ENCODE measurements at regions not wholly inside any gene's neighbourhood (a gene's known extent, or its start where the extent isn't known, plus 50 kb on each side); places are given as distances from the start of the nearest gene placed in this dataset.

DNA sequence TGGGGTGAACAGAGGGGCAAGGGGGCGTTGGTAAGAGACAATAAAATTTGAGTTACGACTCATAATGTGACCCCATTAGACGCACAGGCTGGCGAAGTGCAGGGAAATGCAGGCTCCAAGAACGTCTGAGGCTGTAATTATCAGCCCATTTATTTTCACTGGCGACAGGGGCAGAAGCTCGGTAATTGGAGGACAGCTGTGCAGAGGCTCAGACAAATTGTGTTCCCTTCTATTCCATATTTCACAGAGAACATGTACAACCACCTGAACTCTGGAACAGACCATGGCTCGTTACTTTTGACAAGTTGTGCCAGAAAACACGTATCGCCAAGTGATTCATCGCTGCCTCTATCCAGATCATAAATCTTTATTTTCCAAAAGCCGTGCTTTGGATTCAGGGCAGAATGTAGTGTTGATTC is 137.3 kb upstream of the FRMD4A start:
- DNase-seq (ENCODE audit: low read depth, low spot score): no peak

- DNase-seq (ENCODE audit: low read depth, low spot score): no peak
These were observed 135.5 kb upstream of the FRMD4A start for GRCh38 chr10:14466257-14466656.

GRCh38 chr10:14460447-14460846 is 129.7 kb upstream of the FRMD4A start:
- DNase-seq (ENCODE audit: low read depth, low spot score): no peak

DNA sequence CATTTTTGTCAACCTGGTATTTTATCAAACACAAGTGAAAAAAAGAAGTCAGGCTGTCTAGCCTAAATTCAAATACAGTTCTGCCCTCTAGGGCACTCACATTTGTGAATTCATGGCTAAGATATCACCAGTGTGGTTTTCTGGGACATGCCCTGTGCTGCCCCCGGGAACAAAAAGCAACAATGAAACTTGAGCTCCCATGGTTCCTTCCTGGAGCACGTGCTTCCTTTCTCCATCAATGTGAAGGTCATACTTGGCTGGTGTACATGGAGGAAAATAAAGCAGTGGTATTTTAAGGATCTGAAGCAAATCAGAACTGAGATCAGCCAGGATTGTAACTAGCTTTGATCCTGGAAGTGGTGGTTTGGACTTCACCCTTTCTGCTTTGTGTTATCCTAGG is 128.9 kb upstream of the FRMD4A start:
- DNase-seq (ENCODE audit: low read depth, low spot score): no peak

DNA sequence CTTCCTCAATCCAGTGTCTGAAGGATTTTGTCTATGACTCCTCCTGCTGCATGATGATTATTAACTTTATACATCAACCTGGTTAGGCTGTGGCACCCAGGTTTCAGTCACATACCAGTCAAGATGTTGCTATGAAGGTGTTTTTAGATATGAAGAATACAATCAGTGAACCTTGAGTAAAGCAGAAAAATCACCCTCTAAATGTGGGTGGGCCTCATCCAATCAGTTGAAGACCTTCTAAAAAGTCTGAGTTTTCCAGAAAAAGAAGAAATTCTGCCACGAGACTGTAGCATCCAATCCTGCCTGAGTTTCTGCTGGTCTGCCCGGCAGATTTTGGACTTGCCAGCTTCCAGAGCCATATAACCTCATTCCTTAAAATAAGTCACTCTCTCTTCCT is 126.1 kb upstream of the FRMD4A start:
- no peak for DNase-seq (ENCODE audit: low read depth, low spot score)

DNA sequence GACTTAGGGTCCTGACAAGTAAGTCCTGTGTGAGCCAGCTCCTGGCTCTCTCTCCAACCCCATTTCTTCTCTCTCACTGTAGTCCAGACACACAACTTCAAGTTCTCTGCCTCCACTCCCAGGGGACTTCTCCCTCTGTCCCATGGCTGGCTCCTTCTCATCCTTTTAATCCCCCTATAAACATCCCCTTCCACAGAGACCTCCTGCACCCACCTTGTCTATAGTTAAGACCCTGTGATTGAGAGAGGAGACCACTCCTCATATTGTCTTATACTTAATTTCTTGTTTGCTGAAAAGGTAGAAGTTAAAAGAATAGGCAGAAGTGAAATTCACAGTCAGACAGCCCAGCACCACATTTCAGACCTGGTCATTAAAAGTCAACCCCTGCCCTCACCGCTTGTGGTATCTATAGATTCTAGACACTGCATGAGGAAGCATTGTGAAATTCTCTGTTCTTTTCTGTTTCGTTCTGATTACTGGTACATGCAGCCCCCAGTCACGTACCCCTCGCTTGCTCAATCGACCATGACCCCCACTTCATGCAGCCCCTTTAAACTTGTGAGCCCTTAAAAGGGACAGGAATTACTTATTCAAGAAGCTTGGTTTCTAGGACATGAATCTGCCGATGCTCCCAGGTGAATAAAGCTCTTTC is 125.6 kb upstream of the FRMD4A start:
- DNase-seq (ENCODE audit: low read depth, low spot score): no peak

DNA sequence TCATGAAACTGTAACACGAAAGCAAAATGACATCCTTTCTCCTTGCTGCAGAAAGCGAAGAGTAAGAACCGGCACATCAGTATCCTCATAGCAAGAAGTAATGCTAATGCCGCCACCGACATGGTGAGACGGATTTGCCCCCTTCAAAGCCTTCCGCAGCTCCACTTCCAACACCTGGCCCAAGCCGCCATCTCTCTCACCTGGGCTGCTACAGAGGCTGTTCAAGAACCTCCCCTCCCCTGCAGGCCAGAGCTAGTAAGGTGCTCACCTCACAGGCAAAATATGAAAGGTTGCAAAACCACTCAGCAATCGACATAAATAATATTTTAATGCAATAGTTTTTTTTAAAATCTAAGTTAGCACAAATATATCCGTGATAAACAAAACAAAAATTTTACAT is 123.9 kb upstream of the FRMD4A start:
- DNase-seq (ENCODE audit: low read depth, low spot score): no peak

GRCh38 chr10:14454206-14454605 is 123.5 kb upstream of the FRMD4A start:
- no peak for DNase-seq (ENCODE audit: low read depth, low spot score)

GRCh38 chr10:14453593-14453992 is 122.9 kb upstream of the FRMD4A start:
- DNase-seq (ENCODE audit: low read depth, low spot score): no peak

GRCh38 chr10:14451341-14451740 is 120.6 kb upstream of the FRMD4A start:
- DNase-seq (ENCODE audit: low read depth, low spot score): no peak

- no peak for DNase-seq (ENCODE audit: low read depth, low spot score)
These were observed 119.3 kb upstream of the FRMD4A start for GRCh38 chr10:14450041-14450491.

- no peak for DNase-seq (ENCODE audit: low read depth, low spot score)
These were observed 118.6 kb upstream of the FRMD4A start for GRCh38 chr10:14449293-14449815.

DNA sequence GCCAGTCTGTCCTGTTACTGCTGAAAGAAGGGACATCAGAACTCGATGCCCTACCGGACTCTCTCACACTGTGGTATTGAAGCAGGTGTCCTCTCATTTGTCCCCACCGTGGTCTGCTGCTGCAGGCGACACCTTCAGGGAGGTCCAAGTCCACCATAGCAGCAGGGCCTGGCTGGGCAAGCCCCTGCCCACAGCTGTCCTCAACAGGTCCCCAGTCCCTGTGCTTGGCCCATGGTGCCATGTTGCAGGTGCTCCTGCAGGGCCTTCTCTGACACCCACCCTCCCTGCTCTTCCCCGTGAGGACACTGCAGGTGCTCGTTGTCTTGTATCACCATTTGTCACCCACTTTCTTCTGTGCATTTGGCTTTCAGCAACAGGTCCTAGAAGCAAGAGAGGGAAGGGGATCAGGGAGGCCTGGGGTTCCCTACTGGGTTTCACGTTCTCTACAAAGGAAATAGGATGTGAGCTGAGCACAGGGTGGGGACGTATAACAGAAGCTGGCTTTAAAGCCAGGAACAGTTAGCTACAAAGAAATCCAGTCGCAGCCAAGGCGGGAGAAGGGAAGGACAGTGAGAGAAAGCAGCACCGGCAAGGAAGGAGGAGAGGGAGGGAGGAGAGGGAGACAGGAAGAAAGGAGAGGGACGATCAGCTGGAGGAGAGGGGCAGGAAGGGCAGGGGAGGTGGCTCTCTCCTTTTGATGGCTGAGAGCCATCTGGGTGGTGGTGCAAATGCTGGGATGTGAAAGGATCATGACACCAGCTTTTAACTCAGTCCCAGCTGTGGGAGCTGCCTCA is 117.7 kb upstream of the FRMD4A start:
- DNase-seq (ENCODE audit: low read depth, low spot score): no peak

GRCh38 chr10:14447094-14447839 is 116.5 kb upstream of the FRMD4A start:
- DNase-seq (ENCODE audit: low read depth, low spot score): no peak

GRCh38 chr10:14439451-14440259 is 108.9 kb upstream of the FRMD4A start:
- no peak for DNase-seq (ENCODE audit: low read depth, low spot score)

- DNase-seq (ENCODE audit: low read depth, low spot score): no peak
These were observed 107.9 kb upstream of the FRMD4A start for GRCh38 chr10:14438576-14438975.

DNA sequence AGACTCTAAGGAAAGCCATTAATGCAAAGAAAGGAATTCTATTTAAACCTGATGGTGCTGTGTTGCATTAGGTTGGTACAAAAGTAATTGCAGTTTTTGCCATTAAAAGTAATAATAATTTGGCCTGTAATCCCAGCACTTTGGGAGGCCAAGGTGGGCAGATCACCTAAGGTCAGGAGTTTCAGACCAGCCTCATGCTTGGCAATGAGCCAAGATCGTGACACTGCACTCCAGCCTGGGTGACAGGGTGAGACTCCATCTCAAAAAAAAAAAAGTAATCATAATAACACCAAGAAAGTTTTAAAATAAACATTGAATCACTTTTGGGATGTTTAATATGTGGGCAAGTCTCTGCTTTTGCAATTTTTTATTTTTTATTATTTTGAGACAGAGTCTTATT is 107.3 kb upstream of the FRMD4A start:
- DNase-seq (ENCODE audit: low read depth, low spot score): no peak

DNA sequence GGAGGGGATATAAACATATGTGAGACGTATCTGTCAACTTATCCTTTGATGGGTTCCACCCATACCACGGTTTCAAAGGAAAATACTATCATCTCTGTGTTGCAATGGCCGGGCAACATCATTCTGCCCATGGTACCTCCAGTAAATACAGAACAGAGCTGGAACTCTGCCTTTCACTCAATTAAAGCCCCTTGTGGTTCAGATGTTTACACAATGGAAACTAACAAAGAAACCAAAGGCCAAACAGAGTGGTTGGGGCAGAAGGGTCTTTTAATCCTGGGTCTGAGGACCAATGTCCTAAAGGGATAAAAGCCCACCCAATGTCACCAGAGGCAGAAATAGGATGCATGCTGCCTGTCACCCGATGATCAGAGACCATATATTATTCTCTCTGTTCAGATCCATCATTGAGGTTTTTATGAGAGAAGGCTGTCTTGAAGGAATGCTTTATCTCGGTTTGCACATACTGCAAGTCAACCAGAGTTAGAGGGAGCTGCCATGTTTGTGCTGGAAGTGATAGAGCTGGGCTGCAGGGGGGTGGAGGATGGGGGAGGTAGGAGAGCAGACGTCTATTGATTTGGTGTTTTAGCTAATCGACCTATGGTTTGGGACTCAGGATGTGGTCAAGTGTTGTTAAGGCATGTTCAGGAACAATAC is 105.4 kb upstream of the FRMD4A start:
- DNase-seq (ENCODE audit: low read depth, low spot score): no peak

GRCh38 chr10:14433147-14433546 is 102.4 kb upstream of the FRMD4A start:
- DNase-seq (ENCODE audit: low read depth, low spot score): no peak

GRCh38 chr10:14431868-14432267 is 101.1 kb upstream of the FRMD4A start:
- DNase-seq (ENCODE audit: low read depth, low spot score): no peak
